H4 (cell line): ENCODE measurements at regions not wholly inside any gene's neighbourhood (a gene's known extent, or its start where the extent isn't known, plus 50 kb on each side); places are given as distances from the start of the nearest gene placed in this dataset.

Experiments
- DNase-seq: peaks from one replicate; pipeline ENCODE4 v3.0.0-alpha.2; 2015; ENCODE audit warnings: low spot score

DNA sequence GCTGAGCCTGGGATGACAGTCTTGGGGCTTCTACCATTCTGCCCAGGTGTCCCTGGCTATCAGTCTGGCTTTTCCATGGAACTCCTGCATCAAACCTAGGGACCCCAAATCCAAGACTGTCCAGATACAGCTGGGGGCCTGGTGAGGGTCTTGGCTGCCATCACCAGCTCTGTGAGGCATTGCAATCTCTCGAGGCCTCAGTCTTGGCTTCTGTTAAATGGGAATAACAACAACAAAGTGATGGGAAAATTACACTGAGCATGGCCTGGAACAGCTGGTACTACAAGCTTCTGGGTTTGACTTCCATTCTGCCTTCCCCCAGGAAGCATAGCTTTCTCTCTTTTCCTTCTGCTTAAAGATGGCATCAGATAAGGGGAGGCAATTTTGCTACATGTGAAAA, 50.0 kb upstream of the LCTL start:
- DNase-seq = no peak

DNA sequence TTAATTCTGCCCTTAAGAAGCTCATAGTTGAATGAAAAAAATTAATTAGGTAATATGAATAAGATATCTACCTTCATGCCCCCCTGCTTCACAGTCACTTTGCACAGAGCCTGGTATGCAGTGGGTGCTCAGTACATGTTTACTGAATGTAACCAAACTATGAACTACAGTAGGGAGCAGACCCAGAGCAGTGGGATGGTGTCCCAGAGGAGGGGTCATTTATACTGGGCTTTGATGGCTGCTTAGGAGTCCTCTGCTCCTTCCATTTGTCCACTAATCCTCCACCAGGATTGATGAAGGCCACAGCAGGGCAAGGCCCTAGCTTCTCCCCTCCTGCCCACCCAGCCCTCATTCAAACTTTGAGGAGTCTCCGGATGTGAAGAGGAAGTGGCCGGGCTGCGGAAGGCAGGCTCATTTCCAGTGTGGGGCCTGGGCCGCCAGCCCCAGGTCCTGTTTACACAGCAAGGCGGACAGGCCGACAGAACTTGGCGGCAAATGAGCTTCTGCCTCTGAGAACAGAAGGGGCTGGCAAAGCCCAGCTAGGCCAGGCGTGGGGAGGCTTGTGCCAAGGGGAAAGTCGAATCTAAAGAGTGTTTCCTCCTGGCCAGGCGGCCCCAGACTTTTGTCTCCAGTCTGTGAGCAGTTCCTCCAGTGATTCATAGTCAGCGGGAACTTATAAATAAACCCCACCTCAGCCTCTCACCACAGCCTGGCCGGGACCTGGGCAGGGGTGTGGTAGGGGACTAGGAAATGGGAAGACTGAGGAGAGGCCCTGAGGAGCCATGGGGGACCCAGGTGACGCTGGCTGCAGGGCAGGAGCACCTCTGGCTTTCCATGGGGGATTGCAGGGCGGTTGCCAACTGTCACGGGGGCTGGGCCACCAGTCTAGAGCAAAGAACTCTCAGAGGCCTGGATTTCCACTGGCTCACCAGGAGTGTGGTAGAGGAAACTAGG, 51.6 kb upstream of the LCTL start:
- peak; percentile 81 for DNase-seq

DNA sequence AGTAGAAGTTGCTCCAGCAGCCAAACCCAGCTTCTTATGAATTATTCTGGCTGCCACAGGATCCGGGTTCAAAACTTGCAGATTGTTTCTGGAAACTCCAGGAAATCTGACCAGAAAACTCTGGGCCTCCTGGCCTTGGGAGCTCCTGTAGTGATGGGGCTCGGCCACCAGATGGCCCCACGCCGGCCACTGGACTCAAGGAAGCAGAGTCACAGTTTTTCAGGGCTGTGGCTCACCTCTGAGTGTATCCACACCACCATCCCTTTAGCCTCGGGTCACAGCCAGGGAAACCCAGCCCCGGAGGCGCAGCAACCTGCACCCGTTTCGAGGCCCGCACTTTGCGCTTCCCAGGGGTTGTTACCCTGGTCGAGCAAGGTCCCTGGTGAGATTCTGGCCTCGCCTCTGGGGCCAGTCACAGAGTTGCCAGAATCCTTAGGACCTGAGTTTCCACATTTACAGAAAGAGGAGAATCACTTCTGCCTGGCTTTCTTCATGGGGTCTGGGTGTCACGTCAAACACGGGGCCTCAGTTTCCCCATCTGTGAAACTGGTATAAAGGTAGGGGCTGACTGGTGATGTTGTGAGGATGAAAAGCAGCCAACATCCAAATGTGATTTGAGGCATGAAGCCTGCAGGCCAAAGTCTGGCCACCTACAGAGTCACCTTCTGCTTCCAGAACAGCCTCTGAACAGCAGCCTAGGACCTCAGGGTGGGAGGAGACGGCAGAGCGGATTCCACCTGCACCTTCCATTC, 53.5 kb upstream of the LCTL start:
- DNase-seq = peak; percentile 64

DNA sequence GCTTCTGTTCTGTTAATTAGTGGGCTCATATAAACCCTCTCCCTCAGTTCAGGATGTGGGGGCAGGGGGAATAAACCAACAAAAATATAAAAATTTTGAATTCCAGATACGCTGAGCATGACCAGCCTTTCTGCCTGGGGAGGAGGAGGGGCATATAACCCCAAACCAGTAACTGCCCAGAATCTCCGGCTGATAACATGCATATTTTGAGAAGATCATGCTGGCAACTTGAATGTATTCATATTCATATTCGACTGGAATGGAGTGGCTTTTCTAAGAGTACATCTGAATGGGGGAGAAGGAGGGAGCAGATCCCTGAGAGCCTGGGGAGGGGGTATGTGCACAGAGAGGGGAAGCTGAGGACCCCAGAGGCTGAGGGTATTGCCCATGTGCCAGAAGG, 54.5 kb upstream of the LCTL start:
- DNase-seq = no peak

DNA sequence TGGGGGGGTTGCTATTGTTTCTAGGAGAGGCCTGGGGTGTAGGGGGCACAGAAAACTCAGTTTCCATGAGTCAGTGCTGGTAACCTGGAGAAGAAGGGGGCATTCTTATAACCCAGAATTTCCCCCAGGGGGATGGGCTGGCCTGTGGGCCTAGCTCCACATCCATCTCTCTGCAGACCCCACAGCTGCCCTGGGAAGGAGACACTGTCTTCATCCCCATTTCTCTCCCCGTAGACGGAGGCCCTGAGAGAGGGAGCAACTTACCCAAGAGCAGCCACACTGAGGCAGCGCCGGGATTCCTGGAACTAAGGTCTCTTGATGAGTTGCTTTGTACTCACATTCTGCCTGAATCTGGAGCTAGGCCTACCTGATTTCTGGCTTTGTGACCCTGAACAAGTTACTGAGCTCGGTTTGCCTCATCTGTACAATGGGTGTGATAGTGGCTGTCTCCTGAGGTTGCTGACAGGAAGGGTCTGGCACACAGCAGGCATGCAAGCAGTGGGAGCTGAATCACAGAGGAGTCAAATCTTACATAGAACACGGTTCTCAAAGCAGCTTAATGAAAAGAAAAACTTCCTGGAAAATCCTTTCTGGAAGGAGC, 55.0 kb upstream of the LCTL start:
- DNase-seq = no peak

- no peak for DNase-seq
Observed at GRCh38 chr15:66621491-66622467, 56.0 kb upstream of the LCTL start.

DNA sequence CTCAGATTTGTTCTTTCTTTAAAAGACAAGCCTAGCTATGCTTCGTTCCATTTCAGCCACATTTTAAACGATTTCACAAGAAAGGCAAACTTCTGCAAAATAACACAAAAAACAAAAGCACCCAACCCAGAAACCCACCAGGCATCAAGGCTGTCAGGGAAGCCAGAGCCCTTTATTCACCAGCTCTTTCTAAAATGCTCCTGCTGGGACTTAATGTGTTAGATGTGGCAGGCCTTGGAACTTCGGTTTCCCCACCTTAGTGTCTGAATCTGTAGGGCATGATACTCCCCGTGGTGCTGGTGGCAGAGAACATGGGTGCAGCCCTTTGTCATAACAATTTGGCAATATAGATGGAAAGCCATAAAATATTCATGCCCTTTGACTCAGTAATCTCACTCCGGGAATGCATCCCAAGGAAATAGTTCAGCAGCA, 56.8 kb upstream of the LCTL start:
- no peak for DNase-seq

- DNase-seq = no peak
Observed at GRCh38 chr15:66623801-66624453, 58.1 kb upstream of the LCTL start.

GRCh38 chr15:66625531-66625930, 59.7 kb upstream of the LCTL start:
- no peak for DNase-seq

- no peak for DNase-seq
Observed at GRCh38 chr15:66625974-66626373, 60.2 kb upstream of the LCTL start.

GRCh38 chr15:66628976-66629723, 63.4 kb upstream of the LCTL start:
- DNase-seq = no peak

GRCh38 chr15:66629817-66630576, 64.2 kb upstream of the LCTL start:
- no peak for DNase-seq

DNA sequence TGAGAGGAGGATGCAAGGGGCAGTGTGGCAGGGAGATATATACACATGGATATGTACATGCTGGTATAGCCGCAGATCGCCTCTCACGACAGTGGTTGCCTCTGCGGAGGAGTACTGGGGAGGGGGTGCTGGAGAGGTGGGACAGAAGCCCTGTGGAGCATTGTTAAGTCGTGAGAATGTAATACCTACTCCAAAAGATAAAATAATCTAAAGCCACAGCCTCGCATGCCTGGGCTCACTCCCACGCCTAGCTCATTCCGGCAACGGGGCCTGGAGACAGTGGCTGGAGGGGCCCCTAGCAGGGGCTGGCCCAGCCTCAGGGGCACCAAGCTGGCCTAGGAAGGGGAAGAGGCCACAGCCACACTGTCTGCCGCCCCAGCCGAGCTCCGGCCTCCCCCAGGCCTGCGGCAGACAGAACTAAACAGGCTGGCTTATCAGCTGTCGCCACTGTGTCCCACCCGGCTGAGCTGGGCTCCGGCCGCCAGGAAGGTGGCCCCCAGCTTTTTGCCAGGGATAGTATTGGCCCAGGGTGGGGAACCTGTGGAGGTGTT, 65.1 kb upstream of the LCTL start:
- no peak for DNase-seq

DNA sequence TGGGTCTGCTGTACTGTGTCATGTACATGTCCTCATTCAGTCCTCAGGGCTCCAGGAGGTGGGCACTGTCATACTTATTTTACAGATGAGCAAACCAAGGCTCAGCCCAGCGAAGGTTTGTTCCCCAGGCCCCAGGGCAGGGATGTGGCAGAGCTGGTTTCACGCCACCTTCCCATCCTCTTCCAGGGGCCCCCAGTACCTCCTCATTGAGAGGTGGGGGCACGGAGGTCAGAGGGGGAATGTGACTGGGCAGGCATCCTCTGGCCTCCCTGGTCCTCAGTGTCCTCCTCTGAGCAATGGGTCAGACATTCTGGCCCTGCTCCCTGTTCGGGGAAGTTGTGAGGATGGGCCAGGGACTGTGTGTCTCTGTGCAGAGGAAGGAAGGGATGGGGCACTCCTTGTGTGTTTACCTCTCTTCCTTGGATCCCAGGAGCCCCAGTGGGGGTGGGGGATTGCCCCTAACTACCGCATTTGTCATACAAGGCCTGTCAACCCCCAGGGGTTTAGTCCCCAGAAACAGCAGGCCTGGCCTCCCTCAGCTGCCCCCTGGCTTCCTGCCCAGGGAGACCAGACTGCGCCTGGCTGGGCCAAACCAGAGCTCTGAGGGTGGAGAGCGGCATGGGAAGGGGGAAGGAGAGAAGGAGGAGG, 65.9 kb upstream of the LCTL start:
- no peak for DNase-seq

DNA sequence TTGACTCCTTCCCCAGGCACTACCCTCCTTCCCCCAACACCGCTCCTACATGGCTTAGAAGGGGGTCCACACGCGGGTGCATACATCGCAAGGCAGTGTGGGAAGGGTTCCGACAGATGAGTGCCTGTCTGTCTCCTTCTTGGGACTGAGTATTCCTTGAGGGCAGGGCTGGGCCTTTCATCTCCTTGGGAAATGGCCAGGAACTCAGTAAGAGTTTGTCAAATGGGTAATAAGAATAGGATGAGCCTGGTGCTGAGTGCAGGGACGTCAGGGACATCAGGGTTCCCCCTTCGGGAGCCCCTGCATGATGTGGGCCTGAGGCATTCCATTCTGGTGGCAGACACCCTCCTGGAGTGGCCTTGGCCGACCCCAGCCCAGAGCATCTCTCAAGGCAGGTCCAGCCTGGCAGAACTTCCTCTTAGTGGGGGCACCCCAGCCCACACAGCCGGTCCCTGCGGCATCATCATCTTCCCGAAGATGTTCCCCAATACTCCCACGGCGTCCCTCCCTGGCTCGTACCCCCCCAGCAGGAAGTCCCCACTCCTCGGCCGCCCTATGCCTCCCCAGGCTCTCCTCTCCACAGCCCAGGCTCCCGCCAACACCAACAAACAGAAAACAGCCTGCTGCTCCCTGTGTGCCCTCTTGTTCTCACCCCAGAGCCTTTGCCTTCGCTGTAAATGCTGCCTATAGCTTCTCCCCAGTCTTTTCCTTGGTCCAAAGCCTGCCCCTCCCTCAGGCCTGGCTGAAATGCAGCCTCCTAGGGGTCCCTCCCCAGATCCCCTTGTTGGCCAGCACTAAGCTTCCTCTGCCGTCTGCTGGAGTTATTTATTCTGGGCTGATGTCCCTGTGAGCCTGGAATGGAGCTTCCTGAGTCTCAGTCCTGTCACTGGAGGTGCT, 67.5 kb upstream of the LCTL start:
- DNase-seq = no peak

- no peak for DNase-seq
Observed at GRCh38 chr15:66633938-66634250, 68.1 kb upstream of the LCTL start.

GRCh38 chr15:66634540-66634939, 67.5 kb upstream of the SMAD6 start:
- DNase-seq = no peak

- DNase-seq = no peak
Observed at GRCh38 chr15:66635006-66635405, 67.0 kb upstream of the SMAD6 start.
